ENCODE measurements at regions not wholly inside any gene's neighbourhood (a gene's known extent, or its start where the extent isn't known, plus 50 kb on each side); places are given as distances from the start of the nearest gene placed in this dataset.

- FAIRE-seq, result no peak
- no peaks in the 10 kb centered on the region for H3K27me3 ChIP-seq (ENCODE audit: control insufficient read depth in 2 of 2, insufficient read depth in 2 of 2, low read length in 2 of 2)
- TF ChIP-seq ZNF583 (CRISPR knock-in tag; IDR thresholded peaks at IDR 0.05), result no peak
- TF ChIP-seq, protein P1, sequence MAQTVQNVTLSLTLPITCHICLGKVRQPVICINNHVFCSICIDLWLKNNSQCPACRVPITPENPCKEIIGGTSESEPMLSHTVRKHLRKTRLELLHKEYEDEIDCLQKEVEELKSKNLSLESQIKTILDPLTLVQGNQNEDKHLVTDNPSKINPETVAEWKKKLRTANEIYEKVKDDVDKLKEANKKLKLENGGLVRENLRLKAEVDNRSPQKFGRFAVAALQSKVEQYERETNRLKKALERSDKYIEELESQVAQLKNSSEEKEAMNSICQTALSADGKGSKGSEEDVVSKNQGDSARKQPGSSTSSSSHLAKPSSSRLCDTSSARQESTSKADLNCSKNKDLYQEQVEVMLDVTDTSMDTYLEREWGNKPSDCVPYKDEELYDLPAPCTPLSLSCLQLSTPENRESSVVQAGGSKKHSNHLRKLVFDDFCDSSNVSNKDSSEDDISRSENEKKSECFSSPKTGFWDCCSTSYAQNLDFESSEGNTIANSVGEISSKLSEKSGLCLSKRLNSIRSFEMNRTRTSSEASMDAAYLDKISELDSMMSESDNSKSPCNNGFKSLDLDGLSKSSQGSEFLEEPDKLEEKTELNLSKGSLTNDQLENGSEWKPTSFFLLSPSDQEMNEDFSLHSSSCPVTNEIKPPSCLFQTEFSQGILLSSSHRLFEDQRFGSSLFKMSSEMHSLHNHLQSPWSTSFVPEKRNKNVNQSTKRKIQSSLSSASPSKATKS (CRISPR knock-in tag; IDR thresholded peaks at IDR 0.05), result no peak
- no peak for TF ChIP-seq BMI1 (IDR thresholded peaks at IDR 0.05; ENCODE audit: low read length)
- no peak for TF ChIP-seq FOXP1 (CRISPR knock-in tag; IDR thresholded peaks at IDR 0.05)
- no peak for TF ChIP-seq THAP7 (CRISPR knock-in tag; IDR thresholded peaks at IDR 0.05)
- TF ChIP-seq RCOR1 (IDR thresholded peaks at IDR 0.05; ENCODE audit: borderline replicate concordance in 1 of 2, low read depth in 2 of 2, low read length in 2 of 2), result no peak
- TF ChIP-seq SNIP1 (IDR thresholded peaks at IDR 0.05; ENCODE audit: low read depth), result no peak
- TF ChIP-seq MAZ (CRISPR knock-in tag; conservative IDR thresholded peaks at IDR 0.05 in 1 of 2, IDR thresholded peaks at IDR 0.05 in 1 of 2), result no peak
- TF ChIP-seq, protein P2, sequence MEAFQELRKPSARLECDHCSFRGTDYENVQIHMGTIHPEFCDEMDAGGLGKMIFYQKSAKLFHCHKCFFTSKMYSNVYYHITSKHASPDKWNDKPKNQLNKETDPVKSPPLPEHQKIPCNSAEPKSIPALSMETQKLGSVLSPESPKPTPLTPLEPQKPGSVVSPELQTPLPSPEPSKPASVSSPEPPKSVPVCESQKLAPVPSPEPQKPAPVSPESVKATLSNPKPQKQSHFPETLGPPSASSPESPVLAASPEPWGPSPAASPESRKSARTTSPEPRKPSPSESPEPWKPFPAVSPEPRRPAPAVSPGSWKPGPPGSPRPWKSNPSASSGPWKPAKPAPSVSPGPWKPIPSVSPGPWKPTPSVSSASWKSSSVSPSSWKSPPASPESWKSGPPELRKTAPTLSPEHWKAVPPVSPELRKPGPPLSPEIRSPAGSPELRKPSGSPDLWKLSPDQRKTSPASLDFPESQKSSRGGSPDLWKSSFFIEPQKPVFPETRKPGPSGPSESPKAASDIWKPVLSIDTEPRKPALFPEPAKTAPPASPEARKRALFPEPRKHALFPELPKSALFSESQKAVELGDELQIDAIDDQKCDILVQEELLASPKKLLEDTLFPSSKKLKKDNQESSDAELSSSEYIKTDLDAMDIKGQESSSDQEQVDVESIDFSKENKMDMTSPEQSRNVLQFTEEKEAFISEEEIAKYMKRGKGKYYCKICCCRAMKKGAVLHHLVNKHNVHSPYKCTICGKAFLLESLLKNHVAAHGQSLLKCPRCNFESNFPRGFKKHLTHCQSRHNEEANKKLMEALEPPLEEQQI (IDR thresholded peaks at IDR 0.05), result no peak
- no peak for TF ChIP-seq ZZZ3 (IDR thresholded peaks at IDR 0.05)
- TF ChIP-seq ERF (CRISPR knock-in tag; IDR thresholded peaks at IDR 0.05), result no peak
- no peak for TF ChIP-seq ZHX1 (conservative IDR thresholded peaks at IDR 0.05; ENCODE audit: low read length)
- TF ChIP-seq FOXA3 (CRISPR knock-in tag; conservative IDR thresholded peaks at IDR 0.05 in 1 of 2, IDR thresholded peaks at IDR 0.05 in 1 of 2), result no peak
- no peak for TF ChIP-seq HDAC2 (IDR thresholded peaks at IDR 0.05)
These were observed 151.9 kb upstream of the GLRA2 start for GRCh38 chrX:14377427-14377826.

More at GRCh38 chrX:14377427-14377826, 151.9 kb upstream of the GLRA2 start:
- CTCF ChIA-PET (ENCODE audit: low intra/inter-chr PET ratio), result no interaction called here
- H3K27ac ChIP-seq (ENCODE audit: extremely low read depth, low read depth, low read length), result no peak overlapping the region
- POLR2A ChIA-PET, result no interaction called here
- H3K4me3 ChIP-seq, result no peak overlapping the region
- H3K9ac ChIP-seq (ENCODE audit: insufficient read depth in 1 of 2, low read depth in 2 of 2, low read length in 2 of 2), result no peak overlapping the region
- ATAC-seq, result no peak
- in situ Hi-C loops (cut with MboI) (no loop called here), intact Hi-C loops (cut with micrococcal nuclease) (no loop called here)
- H3K36me3 ChIP-seq (ENCODE audit: control insufficient read depth, insufficient read depth, low read length), result no peaks in the 10 kb centered on the region
- no peaks in the 10 kb centered on the region for H4K20me1 ChIP-seq (replicated peaks; ENCODE audit: control insufficient read depth, insufficient read depth, low read length)
- H3K4me2 ChIP-seq (ENCODE audit: insufficient read depth, low read length), result no peak overlapping the region
- no peaks in the 10 kb centered on the region for H3K9me3 ChIP-seq (replicated peaks; ENCODE audit: control insufficient read depth, insufficient read depth, low read depth, low read length)
- H2AFZ ChIP-seq (ENCODE audit: low read depth, low read length), result no peak overlapping the region
- no peaks in the 10 kb centered on the region for H3K9me1 ChIP-seq (ENCODE audit: control insufficient read depth, insufficient read depth, low read length)
- H3K79me2 ChIP-seq (ENCODE audit: control insufficient read depth, insufficient read depth, low read length), result no peaks in the 10 kb centered on the region
- H3K4me1 ChIP-seq (replicated peaks in 1 of 2; ENCODE audit: control insufficient read depth in 2 of 2, insufficient read depth in 2 of 2, low read length in 2 of 2), result no peaks in the 10 kb centered on the region
- no peak for DNase-seq (ENCODE audit: extremely low read depth in 1 of 4, low spot score in 3 of 4)
- no TSS peak for BruUV-seq (replicated peaks)
